CD14-positive monocyte (primary cell): ENCODE measurements at regions not wholly inside any gene's neighbourhood (a gene's known extent, or its start where the extent isn't known, plus 50 kb on each side); places are given as distances from the start of the nearest gene placed in this dataset.
A peak's percentile ranks its signal among the peaks of the same experiment; 100 is the strongest.

Source experiments
- DNase-seq, 3 donors: peaks; one replicate each; pipeline ENCODE4 v3.0.0-alpha.2; 2011 to 2022
- H2AFZ ChIP-seq: 2 replicates; pipeline ENCODE4 v1.6.0; 2012; ENCODE audit warnings: mild to moderate bottlenecking, low read depth, low read length, inconsistent platforms; ENCODE audit not compliant: insufficient read depth, poor library complexity, severe bottlenecking
- H3K27ac ChIP-seq, 2 donors: 1 replicate in 1 of 2; 2 replicates in 1 of 2; pipeline ENCODE4 v1.5.1; 2012 to 2013; ENCODE audit warnings: low read length in 2 of 2, control low read depth in 1 of 2, inconsistent platforms in 1 of 2, low read depth in 1 of 2, mild to moderate bottlenecking in 1 of 2
- H3K27me3 ChIP-seq, 2 donors: one replicate each; pipeline versions ENCODE4 v1.6.0 to v1.6.1; 2011 to 2013; ENCODE audit warnings: low read length in 2 of 2; ENCODE audit not compliant: control insufficient read depth in 2 of 2, insufficient read depth in 2 of 2
- H3K36me3 ChIP-seq, 2 donors: replicated peaks in 1 of 2; 1 replicate in 1 of 2; 2 replicates in 1 of 2; pipeline versions ENCODE4 v1.5.1 to v1.6.1; 2012 to 2013; ENCODE audit warnings: low read length in 2 of 2, control low read depth in 1 of 2, inconsistent platforms in 1 of 2, mild to moderate bottlenecking in 1 of 2; ENCODE audit not compliant: insufficient read depth in 2 of 2, control insufficient read depth in 1 of 2
- H3K4me1 ChIP-seq, 2 donors: 1 replicate in 1 of 2; 2 replicates in 1 of 2; pipeline versions ENCODE4 v1.5.1 to v1.6.1; 2012 to 2013; ENCODE audit warnings: low read length in 2 of 2, control low read depth in 1 of 2, inconsistent platforms in 1 of 2, mild to moderate bottlenecking in 1 of 2, moderate library complexity in 1 of 2; ENCODE audit not compliant: insufficient read depth in 2 of 2, control insufficient read depth in 1 of 2
- H3K4me2 ChIP-seq: replicated peaks from 2 replicates; pipeline ENCODE3; 2012; ENCODE audit warnings: low read length, moderate library complexity, mild to moderate bottlenecking; ENCODE audit not compliant: poor library complexity, severe bottlenecking; ENCODE audit errors: extremely low read depth
- H3K4me3 ChIP-seq, 3 experiments: fragments of 200-600 bp in 1 of 3; sonication (generic) in 1 of 3; replicated peaks in 1 of 3; 1 replicate in 2 of 3; 2 replicates in 1 of 3; pipeline ENCODE4 v1.5.1; 2011 to 2013; ENCODE audit warnings: low read length in 3 of 3, mild to moderate bottlenecking in 3 of 3, control low read depth in 2 of 3, low read depth in 2 of 3, inconsistent platforms in 1 of 3, moderate library complexity in 1 of 3
- H3K79me2 ChIP-seq: 2 replicates; pipeline ENCODE4 v1.6.0; 2012; ENCODE audit warnings: mild to moderate bottlenecking, control low read depth, inconsistent platforms, low read length, moderate library complexity; ENCODE audit not compliant: insufficient read depth
- H3K9ac ChIP-seq: 2 replicates; pipeline ENCODE4 v1.6.0; 2017; ENCODE audit warnings: low read length, mild to moderate bottlenecking; ENCODE audit not compliant: insufficient read depth, poor library complexity, severe bottlenecking
- H3K9me3 ChIP-seq, 2 donors: replicated peaks in 1 of 2; 1 replicate in 1 of 2; 2 replicates in 1 of 2; pipeline versions ENCODE4 v1.5.1 to v1.6.1; 2012 to 2013; ENCODE audit warnings: low read length in 2 of 2, control low read depth in 1 of 2; ENCODE audit not compliant: control insufficient read depth in 1 of 2, insufficient read depth in 1 of 2
- H4K20me1 ChIP-seq: 2 replicates; pipeline ENCODE4 v1.6.0; 2012; ENCODE audit warnings: mild to moderate bottlenecking, low read length, control low read depth, moderate library complexity; ENCODE audit not compliant: insufficient read depth
- H3K27ac Mint-ChIP-seq, 7 donors: one replicate each; pipeline ENCODE4 v1.8.0; 2020; ENCODE audit warnings: mild to moderate bottlenecking in 7 of 7, mixed read lengths in 7 of 7, moderate library complexity in 6 of 7, inconsistent platforms in 2 of 7
- H3K27me3 Mint-ChIP-seq, 3 donors: one replicate each; pipeline ENCODE4 v1.8.0; 2021 to 2022; ENCODE audit warnings: low read depth in 3 of 3, mild to moderate bottlenecking in 3 of 3, mixed read lengths in 3 of 3, moderate library complexity in 3 of 3, inconsistent platforms in 1 of 3
- H3K36me3 Mint-ChIP-seq, 2 donors: one replicate each; pipeline ENCODE4 v1.8.0; 2020; ENCODE audit warnings: mixed read lengths in 2 of 2, inconsistent platforms in 1 of 2, mild to moderate bottlenecking in 1 of 2
- H3K4me1 Mint-ChIP-seq: one replicate; pipeline ENCODE4 v1.8.0; 2020; ENCODE audit warnings: mild to moderate bottlenecking, mixed read lengths
- H3K4me3 Mint-ChIP-seq, 2 donors: one replicate each; pipeline ENCODE4 v1.8.0; 2020; ENCODE audit warnings: mild to moderate bottlenecking in 2 of 2, mixed read lengths in 2 of 2, moderate library complexity in 1 of 2
- H3K9me3 Mint-ChIP-seq, 7 donors: one replicate each; pipeline ENCODE4 v1.8.0; 2020 to 2022; ENCODE audit warnings: mixed read lengths in 7 of 7, mild to moderate bottlenecking in 6 of 7, moderate library complexity in 6 of 7, inconsistent platforms in 2 of 7
- WGBS: methylation state at CpG from one replicate; pipeline ENCODE4 v1.1.5; 2013; ENCODE audit warnings: missing lambda C conversion rate; ENCODE audit not compliant: insufficient coverage; 5-methylcytosine and 5-hydroxymethylcytosine counted together
- intact Hi-C, 2 donors: fragments of 100-400 bp; cut with micrococcal nuclease; formaldehyde crosslinking; loops; one replicate each; pipeline versions ENCODE4 v1.15.0 to v1.15.1; 2023
- TF ChIP-seq, protein P1 (sequence below): fragments of 200-600 bp; IDR thresholded peaks from one replicate; pipeline ENCODE4 v1.8.0; 2022; ENCODE audit warnings: antibody characterized with exemption, mild to moderate bottlenecking

DNA sequence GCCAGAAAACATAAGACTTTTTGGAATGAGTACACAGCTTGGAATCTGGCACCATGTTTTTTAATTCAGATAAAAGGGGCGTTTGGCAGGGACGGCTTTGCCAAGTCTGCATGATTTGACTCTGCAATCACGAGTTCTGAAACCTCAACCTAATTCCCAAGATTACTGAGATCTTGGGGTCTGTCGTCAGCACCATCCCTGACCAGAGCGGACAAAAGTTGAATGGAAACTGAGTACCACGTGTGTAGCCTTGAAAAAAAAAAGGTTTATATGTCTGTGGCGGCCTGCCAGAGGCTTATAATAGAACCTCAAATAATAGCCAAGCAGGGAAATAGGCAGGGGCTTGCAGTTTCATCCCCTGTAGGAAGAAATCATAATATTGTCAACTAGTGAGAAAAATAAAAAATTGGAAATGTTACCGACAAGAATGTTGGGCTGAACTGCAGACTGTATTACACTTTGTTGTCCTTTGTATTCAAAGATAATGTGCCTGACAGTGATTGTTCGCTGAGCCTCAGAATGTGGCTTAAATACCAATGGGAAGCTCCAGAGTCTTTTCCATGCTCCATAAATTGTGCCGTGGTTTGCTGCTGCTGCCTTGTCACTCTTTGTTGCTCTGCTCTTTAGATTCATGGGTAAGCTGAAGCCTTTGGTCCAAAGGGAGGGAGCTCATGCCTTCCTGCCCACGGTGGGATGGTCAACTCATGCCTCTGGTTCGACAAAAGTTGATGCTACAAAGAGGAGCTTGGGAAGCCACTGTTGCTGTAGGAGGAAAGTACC, 118.8 kb upstream of the ARID1B start:
- H4K20me1 ChIP-seq, result no peaks in the 10 kb centered on the region
- intact Hi-C loops, result no loop called here
- no peak for DNase-seq
- no peaks in the 10 kb centered on the region for H3K36me3 ChIP-seq
- no peak overlapping the region for H3K9ac ChIP-seq
- no peaks in the 10 kb centered on the region for H3K79me2 ChIP-seq
- no peaks in the 10 kb centered on the region for H3K4me1 ChIP-seq
- no peak overlapping the region for H3K4me2 ChIP-seq
- TF ChIP-seq, protein P1, sequence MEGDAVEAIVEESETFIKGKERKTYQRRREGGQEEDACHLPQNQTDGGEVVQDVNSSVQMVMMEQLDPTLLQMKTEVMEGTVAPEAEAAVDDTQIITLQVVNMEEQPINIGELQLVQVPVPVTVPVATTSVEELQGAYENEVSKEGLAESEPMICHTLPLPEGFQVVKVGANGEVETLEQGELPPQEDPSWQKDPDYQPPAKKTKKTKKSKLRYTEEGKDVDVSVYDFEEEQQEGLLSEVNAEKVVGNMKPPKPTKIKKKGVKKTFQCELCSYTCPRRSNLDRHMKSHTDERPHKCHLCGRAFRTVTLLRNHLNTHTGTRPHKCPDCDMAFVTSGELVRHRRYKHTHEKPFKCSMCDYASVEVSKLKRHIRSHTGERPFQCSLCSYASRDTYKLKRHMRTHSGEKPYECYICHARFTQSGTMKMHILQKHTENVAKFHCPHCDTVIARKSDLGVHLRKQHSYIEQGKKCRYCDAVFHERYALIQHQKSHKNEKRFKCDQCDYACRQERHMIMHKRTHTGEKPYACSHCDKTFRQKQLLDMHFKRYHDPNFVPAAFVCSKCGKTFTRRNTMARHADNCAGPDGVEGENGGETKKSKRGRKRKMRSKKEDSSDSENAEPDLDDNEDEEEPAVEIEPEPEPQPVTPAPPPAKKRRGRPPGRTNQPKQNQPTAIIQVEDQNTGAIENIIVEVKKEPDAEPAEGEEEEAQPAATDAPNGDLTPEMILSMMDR, result no peak
- Mint-ChIP-seq H3K9me3 (peaks cover 0 to 9% (median 6%) of the 10 kb centered on the region in 7 donors), H3K36me3 (no peaks in the 10 kb centered on the region), H3K27ac (peak overlapping the region in 1 of 7 donors; percentile 7), H3K4me1 (no peaks in the 10 kb centered on the region), H3K27me3 (peaks cover 1 to 2% (median 1%) of the 10 kb centered on the region in 3 donors), H3K4me3 (no peak overlapping the region)
- H3K27ac ChIP-seq, result no peak overlapping the region
- H3K27me3 ChIP-seq, result no peaks in the 10 kb centered on the region
- H2AFZ ChIP-seq, result no peak overlapping the region
- no peak overlapping the region for H3K4me3 ChIP-seq
- H3K9me3 ChIP-seq, result peaks cover 0 to 7% of the 10 kb centered on the region in 2 donors
- WGBS, result 93% methylated on average over 7 of the region's 12 CpGs

DNA sequence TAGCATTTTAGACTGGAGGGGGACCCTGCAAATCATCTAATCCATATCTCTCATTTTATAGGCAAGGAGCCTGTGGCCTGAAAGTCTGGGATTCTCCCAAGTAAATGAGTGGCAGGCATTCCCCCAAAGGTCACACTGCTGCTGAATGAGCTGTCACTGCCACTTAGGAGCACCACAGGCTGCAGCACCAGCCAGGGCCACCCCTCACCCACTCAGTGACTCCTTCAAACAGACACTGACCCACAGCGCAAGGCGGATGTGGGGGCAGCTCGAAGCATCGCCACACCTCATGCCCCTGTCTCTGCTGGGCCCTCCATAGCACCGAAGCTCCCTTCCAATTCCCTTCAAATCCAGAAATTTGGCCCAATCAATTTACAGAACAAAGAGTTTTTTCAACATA, 119.9 kb upstream of the ARID1B start:
- TF ChIP-seq, protein P1, result no peak
- Histone ChIP-seq H3K27me3 (no peaks in the 10 kb centered on the region), H3K36me3 (no peaks in the 10 kb centered on the region), H2AFZ (no peak overlapping the region), H3K27ac (no peak overlapping the region), H3K4me3 (no peak overlapping the region), H3K9ac (no peak overlapping the region), H3K4me2 (no peak overlapping the region), H3K9me3 (peaks cover 0 to 6% of the 10 kb centered on the region in 2 donors), H3K79me2 (no peaks in the 10 kb centered on the region), H4K20me1 (no peaks in the 10 kb centered on the region), H3K4me1 (no peaks in the 10 kb centered on the region)
- WGBS, result 97% methylated on average over 5 of the region's 5 CpGs
- Mint-ChIP-seq H3K27me3 (peaks cover 1 to 2% (median 2%) of the 10 kb centered on the region in 3 donors), H3K4me3 (no peak overlapping the region), H3K4me1 (no peaks in the 10 kb centered on the region), H3K9me3 (peaks cover 0 to 9% (median 4%) of the 10 kb centered on the region in 7 donors), H3K36me3 (no peaks in the 10 kb centered on the region), H3K27ac (no peak overlapping the region)
- intact Hi-C loops, result no loop called here
- no peak for DNase-seq
